NCI-H1105 treated with DMSO at 0.1 percent for 48 hours (cell line): ENCODE measurements at regions not wholly inside any gene's neighbourhood (a gene's known extent, or its start where the extent isn't known, plus 50 kb on each side); places are given as distances from the start of the nearest gene placed in this dataset.

Source experiments
- DNase-seq: peaks from one replicate; lab custom pipeline; 2025; lab: John Stamatoyannopoulos, UW

- no peak for DNase-seq
These were observed 188.2 kb downstream of the PLPP3 start for GRCh38 chr1:56390934-56391731.

DNA sequence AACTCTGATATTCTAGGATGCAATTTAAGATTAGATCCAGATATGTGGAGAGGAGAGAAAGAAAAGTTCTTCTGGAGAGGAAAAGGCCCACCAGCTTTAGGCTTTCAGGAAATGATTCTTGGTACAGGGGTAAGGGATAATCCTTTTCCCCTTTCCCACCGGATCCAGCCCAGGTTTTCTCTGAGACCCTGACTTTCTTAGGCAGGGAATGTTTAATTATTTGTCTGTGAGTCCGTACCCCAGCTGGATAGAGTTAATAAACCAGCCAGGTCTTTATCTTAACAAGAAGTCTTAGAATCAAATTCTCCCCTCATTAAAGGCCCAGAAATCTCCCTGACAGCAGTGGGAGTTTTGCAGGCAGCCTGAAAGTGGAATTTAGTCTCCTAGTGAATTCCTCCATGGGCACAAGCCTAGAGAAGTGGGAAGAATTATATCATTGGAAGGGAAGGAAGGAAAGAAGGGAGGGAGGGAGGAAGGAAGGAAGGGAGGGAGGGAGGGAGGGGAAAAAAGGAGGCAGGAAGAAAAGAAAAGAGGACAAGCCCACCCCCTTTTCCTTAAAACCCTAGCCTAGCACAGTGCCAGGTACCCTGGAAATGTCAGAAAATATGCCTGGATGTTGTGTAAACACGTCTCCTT, 189.0 kb downstream of the PLPP3 start:
- no peak for DNase-seq

- no peak for DNase-seq
These were observed 189.6 kb downstream of the PLPP3 start for GRCh38 chr1:56389813-56390212.

GRCh38 chr1:56387071-56387740, 192.2 kb downstream of the PLPP3 start:
- peak; percentile 29 for DNase-seq

DNA sequence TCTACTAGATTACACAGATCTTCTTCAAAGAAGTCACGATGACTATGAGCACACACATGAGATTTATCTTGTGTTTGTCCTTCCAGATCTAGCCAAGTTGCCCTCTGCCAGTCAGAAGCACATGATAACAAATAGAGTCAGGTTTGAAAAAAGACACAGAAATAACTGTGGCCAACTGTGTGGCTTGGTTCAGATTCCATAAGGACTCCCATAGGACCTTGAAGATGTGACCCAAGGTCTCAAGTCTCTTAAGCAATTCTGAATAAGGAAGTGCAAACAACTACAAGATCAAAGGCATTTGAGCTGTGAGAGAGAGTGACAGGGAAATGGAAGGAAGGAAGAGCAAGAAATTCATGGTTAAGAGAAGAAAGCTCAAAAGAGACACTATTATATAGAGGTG, 194.0 kb downstream of the PLPP3 start:
- no peak for DNase-seq

GRCh38 chr1:56382929-56383328, 196.4 kb downstream of the PLPP3 start:
- no peak for DNase-seq

- DNase-seq, result no peak
These were observed 198.8 kb downstream of the PLPP3 start for GRCh38 chr1:56380531-56380930.

- DNase-seq, result peak; percentile 98
These were observed 200.9 kb downstream of the PLPP3 start for GRCh38 chr1:56378341-56379070.

- DNase-seq, result no peak
These were observed 201.9 kb downstream of the PLPP3 start for GRCh38 chr1:56377431-56377830.

DNA sequence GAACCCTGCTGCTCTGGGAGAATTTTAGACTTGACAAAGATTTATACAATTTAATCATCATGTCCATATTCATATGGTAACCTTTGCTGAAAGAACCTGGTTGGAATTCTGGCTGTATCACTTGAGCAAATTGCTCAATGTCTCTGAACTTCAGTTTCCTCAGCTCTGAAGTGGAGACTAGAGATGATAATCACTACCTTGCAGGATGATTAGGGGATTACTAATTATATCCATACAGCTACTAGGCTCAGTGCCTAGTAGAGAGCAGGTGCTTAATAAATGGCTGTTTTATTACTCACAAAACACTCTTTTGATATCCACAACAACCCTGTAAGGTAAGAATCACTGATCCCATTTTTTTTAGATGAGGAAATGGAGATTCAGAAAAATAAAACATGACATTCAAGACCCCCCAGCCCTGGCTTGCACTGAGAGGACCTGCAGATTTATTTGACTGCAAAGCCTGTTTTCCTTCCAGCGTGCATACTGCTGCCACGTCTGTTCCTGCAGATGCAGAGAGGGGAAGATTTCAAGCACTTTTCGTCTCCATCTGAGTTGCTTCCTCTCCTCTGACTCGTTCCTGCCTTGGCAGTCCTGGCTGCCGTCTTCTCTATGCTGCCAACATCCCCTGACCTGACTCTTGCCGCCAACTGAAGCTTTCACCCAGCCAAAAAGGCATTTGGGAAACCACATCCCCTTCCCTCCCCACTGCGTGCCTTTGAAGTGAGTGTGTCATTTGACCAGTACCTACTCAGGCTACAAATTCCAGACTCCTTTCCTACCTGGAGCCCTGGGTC, 203.0 kb downstream of the PLPP3 start:
- DNase-seq, result peak; percentile 95

GRCh38 chr1:56375326-56375804, 204.0 kb downstream of the PLPP3 start:
- DNase-seq, result peak; percentile 61

DNA sequence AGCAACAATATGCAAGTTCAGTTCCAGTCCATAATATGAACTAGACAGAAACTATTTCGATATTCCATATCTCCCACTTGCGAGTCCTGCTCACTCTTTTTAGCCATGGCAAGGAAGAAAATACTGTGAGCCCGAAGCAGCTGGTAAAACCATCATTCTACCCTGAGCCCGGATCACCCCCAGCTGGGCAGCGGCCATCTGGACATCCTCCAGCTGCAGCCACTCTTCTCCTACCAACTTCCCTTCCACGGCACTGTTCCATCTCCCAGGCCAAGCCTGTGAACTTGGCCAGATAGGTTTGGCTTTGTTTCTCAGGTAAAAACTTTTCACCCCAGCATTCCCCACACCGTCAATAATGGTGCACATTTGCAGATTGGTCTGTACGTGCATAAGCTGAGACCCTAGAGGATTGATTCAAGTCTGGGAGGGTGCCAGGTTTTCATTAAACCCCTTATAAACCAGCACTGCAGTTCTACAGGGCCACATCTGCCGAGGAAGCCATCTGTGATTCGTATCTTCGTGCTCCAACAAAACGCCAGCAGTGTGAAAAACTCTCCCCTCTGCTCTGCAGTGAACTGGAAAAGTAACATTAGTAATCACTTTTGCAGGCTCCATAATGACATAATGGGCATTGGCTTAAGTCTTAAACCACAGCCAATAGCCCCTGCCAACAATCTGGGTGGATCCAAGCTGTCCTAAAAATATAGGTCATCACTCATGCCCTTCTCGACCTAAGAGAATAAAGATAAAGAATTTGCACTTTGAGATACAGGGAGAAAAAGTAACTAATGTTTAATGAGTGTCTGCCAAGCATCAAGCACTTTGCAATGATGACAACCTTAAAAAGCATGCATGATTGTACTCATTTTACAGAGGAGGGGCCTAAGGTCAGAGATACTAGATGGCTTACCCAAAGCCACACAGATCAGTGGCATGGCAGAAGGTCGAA, 205.1 kb downstream of the PLPP3 start:
- peak; percentile 82 for DNase-seq

DNA sequence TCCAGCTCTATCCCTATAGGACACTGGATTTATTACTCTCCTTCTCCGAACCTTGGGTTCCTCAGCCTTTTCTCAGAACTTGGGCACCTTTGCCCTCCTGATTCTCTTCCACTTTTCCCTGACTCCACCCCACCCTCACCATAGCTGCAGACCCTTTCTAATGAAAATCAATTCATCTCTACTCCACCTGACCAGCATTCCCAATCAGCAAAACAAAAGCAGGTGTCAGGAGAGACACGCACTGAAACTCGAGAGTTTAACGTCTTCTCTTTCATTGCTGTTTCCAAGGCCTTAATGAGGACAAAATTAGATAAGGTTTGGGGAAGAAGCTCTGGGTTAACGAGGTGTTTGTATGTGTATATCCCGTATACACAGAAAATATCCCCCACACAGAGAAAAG, 208.8 kb downstream of the PLPP3 start:
- DNase-seq, result no peak

GRCh38 chr1:56363007-56363770, 216.2 kb downstream of the PLPP3 start:
- no peak for DNase-seq

DNA sequence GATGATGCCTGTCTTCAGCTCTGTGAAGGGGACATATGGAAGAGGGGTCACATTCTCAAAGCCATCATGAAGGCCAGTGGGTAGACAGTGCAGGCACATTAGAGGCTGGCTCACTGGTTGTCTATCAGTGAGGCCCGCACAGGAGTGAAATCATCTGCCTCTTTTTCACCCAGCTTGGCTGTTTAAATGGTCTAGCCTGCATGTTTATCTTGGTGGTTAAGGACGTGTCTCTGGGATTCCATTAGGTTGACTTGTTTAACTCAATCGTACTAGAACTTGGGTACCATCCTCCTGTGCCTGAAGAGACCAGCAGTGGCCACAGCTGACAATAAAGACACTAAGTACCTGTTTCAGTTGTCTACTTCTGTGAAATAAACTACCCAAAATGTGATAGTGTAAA, 219.3 kb downstream of the PLPP3 start:
- DNase-seq, result no peak

DNA sequence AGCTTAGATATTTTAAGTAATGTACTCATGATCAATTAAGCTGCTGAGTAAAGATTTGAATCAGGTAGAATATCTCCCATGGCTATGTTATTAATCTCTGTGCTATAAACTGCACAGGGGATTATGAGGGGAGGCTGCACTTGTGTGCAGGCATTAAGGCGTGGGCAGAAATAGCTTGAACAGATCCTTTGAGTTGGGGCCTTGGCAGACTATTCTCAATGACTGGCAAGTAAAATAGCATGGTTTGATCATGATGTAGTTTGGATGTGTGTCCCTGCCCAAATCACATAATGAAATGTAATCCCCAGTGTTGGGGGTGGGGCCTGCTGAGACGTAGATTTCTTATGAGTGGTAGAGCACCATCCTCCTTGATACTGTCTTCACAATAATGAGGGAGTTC, 220.3 kb downstream of the PLPP3 start:
- DNase-seq, result no peak

GRCh38 chr1:56357927-56358690, 221.3 kb downstream of the PLPP3 start:
- no peak for DNase-seq

DNA sequence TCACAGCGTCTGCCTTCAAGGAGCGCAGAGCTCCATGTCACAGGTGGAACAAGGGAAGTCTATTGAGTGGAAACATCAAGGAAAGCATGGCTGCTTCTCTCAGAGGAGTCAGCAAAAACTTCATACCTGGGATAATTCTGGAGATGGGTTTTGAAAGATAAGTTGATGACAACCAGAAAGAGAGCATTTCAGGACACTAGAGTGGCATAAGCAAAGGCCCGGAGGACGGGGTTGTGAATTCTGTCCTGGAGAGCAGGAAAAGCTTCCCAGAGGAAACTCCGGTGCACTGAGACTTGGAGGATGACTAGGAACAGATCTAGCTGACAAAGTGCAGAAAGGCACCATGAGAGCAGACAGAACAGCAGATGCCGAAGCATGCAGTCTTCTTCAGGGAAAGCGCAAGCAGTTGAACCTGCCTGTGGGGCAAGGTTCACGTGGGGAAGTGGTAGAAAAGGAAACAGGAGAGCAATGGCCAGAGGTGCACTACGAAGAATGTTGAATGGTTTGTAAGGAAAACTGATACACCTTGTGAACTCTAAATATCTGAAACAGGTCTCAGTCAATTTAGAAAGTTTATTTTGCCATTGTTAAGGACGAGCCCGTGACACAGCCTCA, 222.9 kb downstream of the PLPP3 start:
- no peak for DNase-seq
